ENCODE measurements at regions not wholly inside any gene's neighbourhood (a gene's known extent, or its start where the extent isn't known, plus 50 kb on each side); places are given as distances from the start of the nearest gene placed in this dataset.

GRCh38 chr5:153018121-153018520, 472.3 kb upstream of the GRIA1 start:
- Histone ChIP-seq H3K27me3 (no peaks in the 10 kb centered on the region), H3K27ac (replicated peaks in 1 of 4) (no peak overlapping the region), H3K36me3 (no peaks in the 10 kb centered on the region), H3K4me3 (no peak overlapping the region), H3K9me3 (peaks cover 0 to 30% (median 26%) of the 10 kb centered on the region in 4 donors), H3K4me1 (no peaks in the 10 kb centered on the region)
- 85% methylated on average over 4 of the region's 4 CpGs for WGBS
- intact Hi-C loops (cut with DNase I), result no loop called here
- no peak for DNase-seq (ENCODE audit: extremely low spot score)
- no peak for TF ChIP-seq POLR2A (IDR thresholded peaks at IDR 0.05; ENCODE audit: low read depth)

GRCh38 chr5:153030755-153031725, 459.4 kb upstream of the GRIA1 start:
- no peak for DNase-seq (ENCODE audit: extremely low spot score)
- intact Hi-C loops (cut with DNase I), result no loop called here
- no peaks in the 10 kb centered on the region for H3K36me3 ChIP-seq
- H3K4me1 ChIP-seq, result no peaks in the 10 kb centered on the region
- no peaks in the 10 kb centered on the region for H3K27me3 ChIP-seq
- 76% methylated on average over 5 of the region's 5 CpGs for WGBS
- TF ChIP-seq EP300 (IDR thresholded peaks at IDR 0.05) (no peak), POLR2AphosphoS5 (IDR thresholded peaks at IDR 0.05) (no peak), POLR2A (IDR thresholded peaks at IDR 0.05; ENCODE audit: low read depth) (no peak), CTCF (IDR thresholded peaks at IDR 0.05) (no peak)
- H3K4me3 ChIP-seq, result no peak overlapping the region
- H3K27ac ChIP-seq (replicated peaks in 1 of 4), result no peak overlapping the region
- no peaks in the 10 kb centered on the region for H3K9me3 ChIP-seq

- DNase-seq (ENCODE audit: extremely low spot score), result no peak
- intact Hi-C loops (cut with DNase I), result no loop called here
- Histone ChIP-seq H3K9me3 (no peaks in the 10 kb centered on the region), H3K27ac (replicated peaks in 1 of 4) (no peak overlapping the region), H3K36me3 (no peaks in the 10 kb centered on the region), H3K4me3 (no peak overlapping the region), H3K4me1 (no peaks in the 10 kb centered on the region), H3K27me3 (no peaks in the 10 kb centered on the region)
- 90% methylated on average over 3 of the region's 3 CpGs for WGBS
- TF ChIP-seq EP300 (IDR thresholded peaks at IDR 0.05) (no peak), POLR2A (IDR thresholded peaks at IDR 0.05; ENCODE audit: low read depth) (no peak), POLR2AphosphoS5 (IDR thresholded peaks at IDR 0.05) (no peak), CTCF (IDR thresholded peaks at IDR 0.05) (no peak)
Observed at GRCh38 chr5:153039501-153039900, 451.0 kb upstream of the GRIA1 start.

GRCh38 chr5:153043886-153044285, 446.6 kb upstream of the GRIA1 start:
- no peak overlapping the region for H3K4me3 ChIP-seq
- no peak for DNase-seq (ENCODE audit: extremely low spot score)
- H3K27ac ChIP-seq (replicated peaks in 1 of 4), result no peak overlapping the region
- intact Hi-C loops (cut with DNase I), result no loop called here
- no peaks in the 10 kb centered on the region for H3K36me3 ChIP-seq
- no peaks in the 10 kb centered on the region for H3K9me3 ChIP-seq
- WGBS, result 69% methylated on average over 1 of the region's 1 CpG
- no peak for TF ChIP-seq POLR2A (IDR thresholded peaks at IDR 0.05; ENCODE audit: low read depth)
- no peak for TF ChIP-seq POLR2AphosphoS5 (IDR thresholded peaks at IDR 0.05)
- TF ChIP-seq EP300 (IDR thresholded peaks at IDR 0.05), result no peak
- no peak for TF ChIP-seq CTCF (IDR thresholded peaks at IDR 0.05)
- no peaks in the 10 kb centered on the region for H3K4me1 ChIP-seq
- no peaks in the 10 kb centered on the region for H3K27me3 ChIP-seq

GRCh38 chr5:153050496-153051179, 439.8 kb upstream of the GRIA1 start:
- Histone ChIP-seq H3K4me3 (no peak overlapping the region), H3K27me3 (no peaks in the 10 kb centered on the region), H3K36me3 (no peaks in the 10 kb centered on the region), H3K4me1 (no peaks in the 10 kb centered on the region), H3K27ac (replicated peaks in 1 of 4) (no peak overlapping the region), H3K9me3 (no peaks in the 10 kb centered on the region)
- intact Hi-C loops (cut with DNase I), result no loop called here
- DNase-seq (ENCODE audit: extremely low spot score), result no peak
- no peak for TF ChIP-seq POLR2A (IDR thresholded peaks at IDR 0.05; ENCODE audit: low read depth)
- no peak for TF ChIP-seq CTCF (IDR thresholded peaks at IDR 0.05)
- no peak for TF ChIP-seq EP300 (IDR thresholded peaks at IDR 0.05)
- 86% methylated on average over 1 of the region's 1 CpG for WGBS
